SK-N-SH treated with all-trans-retinoic acid at 6 μM for 48 hours (cell line): ENCODE measurements at regions not wholly inside any gene's neighbourhood (a gene's known extent, or its start where the extent isn't known, plus 50 kb on each side); places are given as distances from the start of the nearest gene placed in this dataset.
A peak's percentile ranks its signal among the peaks of the same experiment; 100 is the strongest.

ENCODE experiments used
- ATAC-seq: fragments of 200-7000 bp; cut with Tn5 transposase; 3 replicates; pipeline ENCODE4 v1.9.1; 2020; ENCODE audit warnings: mild to moderate bottlenecking, moderate library complexity
- ARNTL ChIP-seq: fragments of 450-650 bp; formaldehyde crosslinking; IDR thresholded peaks from 2 replicates; pipeline ENCODE4 v1.5.0; 2020; ENCODE audit warnings: low read depth, mild to moderate bottlenecking, moderate library complexity, borderline replicate concordance
- BACH2 ChIP-seq: fragments of 250-450 bp; sonication (Bioruptor Pico); IDR thresholded peaks from 2 replicates; pipeline ENCODE4 v1.9.0; 2021; ENCODE audit warnings: mild to moderate bottlenecking, borderline replicate concordance
- CREB5 ChIP-seq: fragments of 250-450 bp; sonication (Bioruptor Pico); IDR thresholded peaks from 2 replicates; pipeline ENCODE4 v1.5.1; 2020; ENCODE audit warnings: low read depth, mild to moderate bottlenecking, moderate library complexity
- CSDC2 ChIP-seq: fragments of 250-450 bp; sonication (Bioruptor Pico); IDR thresholded peaks from 2 replicates; pipeline ENCODE4 v1.5.0; 2020; ENCODE audit warnings: mild to moderate bottlenecking, moderate library complexity
- CSRNP3 ChIP-seq: fragments of 250-450 bp; sonication (Bioruptor Pico); IDR thresholded peaks from 2 replicates; pipeline ENCODE4 v1.5.1; 2021; ENCODE audit warnings: mild to moderate bottlenecking, moderate library complexity
- ESRRG ChIP-seq: fragments of 250-450 bp; sonication (Bioruptor Pico); IDR thresholded peaks from 2 replicates; pipeline ENCODE4 v1.6.1; 2021; ENCODE audit warnings: mild to moderate bottlenecking
- GLIS3 ChIP-seq: fragments of 250-450 bp; sonication (Bioruptor Pico); IDR thresholded peaks from 2 replicates; pipeline ENCODE4 v1.5.0; 2020; ENCODE audit warnings: mild to moderate bottlenecking, moderate library complexity
- ISL1 ChIP-seq: fragments of 250-450 bp; sonication (Bioruptor Pico); IDR thresholded peaks from 2 replicates; pipeline ENCODE4 v2.1.2; 2022; ENCODE audit warnings: mild to moderate bottlenecking, moderate library complexity
- PATZ1 ChIP-seq: fragments of 250-450 bp; sonication (Bioruptor Pico); IDR thresholded peaks from 2 replicates; pipeline ENCODE4 v1.8.0; 2020; ENCODE audit warnings: mild to moderate bottlenecking, moderate library complexity, borderline replicate concordance
- POU6F1 ChIP-seq: fragments of 250-450 bp; sonication (Bioruptor Pico); IDR thresholded peaks from 2 replicates; pipeline ENCODE4 v1.8.0; 2021; ENCODE audit warnings: low read depth, mild to moderate bottlenecking, moderate library complexity, borderline replicate concordance
- PPARA ChIP-seq: fragments of 250-450 bp; sonication (Bioruptor Pico); IDR thresholded peaks from 2 replicates; pipeline ENCODE4 v1.5.0; 2020; ENCODE audit warnings: mild to moderate bottlenecking, borderline replicate concordance
- RARB ChIP-seq: fragments of 250-450 bp; sonication (Bioruptor Pico); IDR thresholded peaks from 2 replicates; pipeline ENCODE4 v1.8.0; 2021; ENCODE audit warnings: mild to moderate bottlenecking, moderate library complexity
- SNAI2 ChIP-seq: fragments of 250-450 bp; sonication (Bioruptor Pico); IDR thresholded peaks from 2 replicates; pipeline ENCODE4 v1.5.0; 2020; ENCODE audit warnings: mild to moderate bottlenecking, moderate library complexity
- TCF4 ChIP-seq: fragments of 250-450 bp; sonication (Bioruptor Pico); IDR thresholded peaks from 2 replicates; pipeline ENCODE4 v1.8.0; 2021; ENCODE audit warnings: mild to moderate bottlenecking, moderate library complexity, borderline replicate concordance
- TOX ChIP-seq: fragments of 250-450 bp; sonication (Bioruptor Pico); IDR thresholded peaks from 2 replicates; pipeline ENCODE4 v1.8.0; 2021; ENCODE audit warnings: mild to moderate bottlenecking, moderate library complexity, borderline replicate concordance
- ZC3H10 ChIP-seq: fragments of 250-450 bp; sonication (Bioruptor Pico); IDR thresholded peaks from 2 replicates; pipeline ENCODE4 v1.5.1; 2021; ENCODE audit warnings: mild to moderate bottlenecking, moderate library complexity
- ZFP3 ChIP-seq: fragments of 250-450 bp; sonication (Bioruptor Pico); IDR thresholded peaks from 2 replicates; pipeline ENCODE4 v1.5.0; 2020; ENCODE audit warnings: mild to moderate bottlenecking, moderate library complexity
- ZFP30 ChIP-seq: fragments of 450-650 bp; formaldehyde crosslinking; IDR thresholded peaks from 2 replicates; pipeline ENCODE4 v1.5.0; 2022; ENCODE audit warnings: mild to moderate bottlenecking, moderate library complexity
- ZNF565 ChIP-seq: fragments of 450-650 bp; formaldehyde crosslinking; conservative IDR thresholded peaks from 2 replicates; pipeline ENCODE4 v1.5.0; 2020; ENCODE audit warnings: low read depth, mild to moderate bottlenecking, moderate library complexity
- ZNF70 ChIP-seq: fragments of 450-650 bp; formaldehyde crosslinking; IDR thresholded peaks from 2 replicates; pipeline ENCODE4 v1.5.0; 2020; ENCODE audit warnings: mild to moderate bottlenecking, moderate library complexity
- ZNF8 ChIP-seq: fragments of 450-650 bp; formaldehyde crosslinking; IDR thresholded peaks from 2 replicates; pipeline ENCODE4 v1.5.0; 2020; ENCODE audit warnings: mild to moderate bottlenecking, moderate library complexity

- TF ChIP-seq ARNTL (CRISPR knock-in tag) (no peak), ESRRG (CRISPR knock-in tag) (no peak), ISL1 (CRISPR knock-in tag) (peak; percentile 42; the same call in 1 of the 2 replicates), CSDC2 (CRISPR knock-in tag) (no peak), PATZ1 (no peak)
- ATAC-seq, result no peak
These were observed 359.9 kb upstream of the ACTBL2 start for GRCh38 chr5:57842364-57843058.

- TF ChIP-seq ZNF8 (CRISPR knock-in tag), result no peak
- 0 out of 2 replicates have a peak, but pooled peaks have one; percentile 39 for TF ChIP-seq ZNF70 (CRISPR knock-in tag)
- no peak for TF ChIP-seq ARNTL (CRISPR knock-in tag)
- TF ChIP-seq ESRRG (CRISPR knock-in tag), result no peak
- TF ChIP-seq ZFP30 (CRISPR knock-in tag), result no peak
- peak; percentile 39 for TF ChIP-seq ISL1 (CRISPR knock-in tag)
- TF ChIP-seq TOX (CRISPR knock-in tag), result peak; percentile 60; the same call in 1 of the 2 replicates
- no peak for TF ChIP-seq CSRNP3 (CRISPR knock-in tag)
- TF ChIP-seq ZFP3 (CRISPR knock-in tag), result no peak
- no peak; the same call in 1 of the 2 replicates for TF ChIP-seq POU6F1
- TF ChIP-seq CSDC2 (CRISPR knock-in tag), result 0 out of 2 replicates have a peak, but pooled peaks have one; percentile 44
- 0 out of 2 replicates have a peak, but pooled peaks have one; percentile 15 for TF ChIP-seq ZC3H10 (CRISPR knock-in tag)
- no peak for TF ChIP-seq BACH2 (CRISPR knock-in tag)
- TF ChIP-seq CREB5 (CRISPR knock-in tag), result peak; percentile 31; the same call in 1 of the 2 replicates
- peak; percentile 88 for ATAC-seq
These were observed 359.2 kb upstream of the ACTBL2 start for GRCh38 chr5:57841676-57842363.

- no peak for TF ChIP-seq ZFP3 (CRISPR knock-in tag)
- TF ChIP-seq ZNF8 (CRISPR knock-in tag), result no peak
- no peak for TF ChIP-seq PPARA (CRISPR knock-in tag)
- TF ChIP-seq GLIS3, result no peak
- no peak for TF ChIP-seq POU6F1
- no peak for TF ChIP-seq CSRNP3 (CRISPR knock-in tag)
- TF ChIP-seq CREB5 (CRISPR knock-in tag), result no peak
- no peak for TF ChIP-seq RARB (CRISPR knock-in tag)
- TF ChIP-seq TCF4 (CRISPR knock-in tag), result no peak
- no peak for TF ChIP-seq ISL1 (CRISPR knock-in tag)
- no peak for TF ChIP-seq CSDC2 (CRISPR knock-in tag)
- TF ChIP-seq SNAI2, result no peak
- no peak for TF ChIP-seq ZNF565 (CRISPR knock-in tag)
- no peak for TF ChIP-seq ZFP30 (CRISPR knock-in tag)
- TF ChIP-seq ESRRG (CRISPR knock-in tag), result no peak
- no peak for TF ChIP-seq ZC3H10 (CRISPR knock-in tag)
- no peak for TF ChIP-seq BACH2 (CRISPR knock-in tag)
- ATAC-seq, result no peak
These were observed 356.9 kb upstream of the ACTBL2 start for GRCh38 chr5:57839437-57840079.
